Parathyroid adenoma (tissue), 2 donors: ENCODE measurements at regions not wholly inside any gene's neighbourhood (a gene's known extent, or its start where the extent isn't known, plus 50 kb on each side); places are given as distances from the start of the nearest gene placed in this dataset.

Source experiments
- H2AFZ ChIP-seq: fragments of 300-600 bp; sonication (generic); one replicate; pipeline ENCODE4 v1.7.0; 2017; ENCODE audit warnings: antibody characterized with exemption, mild to moderate bottlenecking
- H3K27ac ChIP-seq: fragments of 300-600 bp; sonication (generic); one replicate; pipeline ENCODE4 v1.7.0; 2017
- H3K27me3 ChIP-seq: fragments of 300-600 bp; sonication (generic); one replicate; pipeline ENCODE4 v1.7.0; 2017; ENCODE audit warnings: low read length; ENCODE audit not compliant: control insufficient read depth, insufficient read depth
- H3K36me3 ChIP-seq: fragments of 300-600 bp; sonication (generic); one replicate; pipeline ENCODE4 v1.7.0; 2017; ENCODE audit warnings: low read length; ENCODE audit not compliant: control insufficient read depth, insufficient read depth
- H3K4me1 ChIP-seq: fragments of 300-600 bp; sonication (generic); one replicate; pipeline ENCODE4 v1.7.0; 2017; ENCODE audit warnings: control low read depth
- H3K4me2 ChIP-seq: fragments of 300-600 bp; sonication (generic); one replicate; pipeline ENCODE4 v1.7.0; 2017; ENCODE audit warnings: low read length
- H3K4me3 ChIP-seq: fragments of 300-600 bp; sonication (generic); one replicate; pipeline ENCODE4 v1.7.0; 2017; ENCODE audit warnings: low read depth, low read length
- H3K79me2 ChIP-seq: fragments of 300-600 bp; sonication (generic); one replicate; pipeline ENCODE4 v1.7.0; 2017; ENCODE audit warnings: control low read depth
- H3K9ac ChIP-seq: fragments of 300-600 bp; sonication (generic); one replicate; pipeline ENCODE4 v1.7.0; 2017; ENCODE audit warnings: mild to moderate bottlenecking
- H3K9me3 ChIP-seq: fragments of 300-600 bp; sonication (generic); one replicate; pipeline ENCODE4 v1.7.0; 2017; ENCODE audit warnings: low read length; ENCODE audit not compliant: control insufficient read depth
- TF ChIP-seq, protein P1 (sequence below): fragments of 300-600 bp; sonication (generic); IDR thresholded peaks from one replicate; pipeline ENCODE4 v1.7.0; 2017; ENCODE audit warnings: antibody characterized with exemption, mild to moderate bottlenecking
- donor health status: primary hyperparathyroidism.

DNA sequence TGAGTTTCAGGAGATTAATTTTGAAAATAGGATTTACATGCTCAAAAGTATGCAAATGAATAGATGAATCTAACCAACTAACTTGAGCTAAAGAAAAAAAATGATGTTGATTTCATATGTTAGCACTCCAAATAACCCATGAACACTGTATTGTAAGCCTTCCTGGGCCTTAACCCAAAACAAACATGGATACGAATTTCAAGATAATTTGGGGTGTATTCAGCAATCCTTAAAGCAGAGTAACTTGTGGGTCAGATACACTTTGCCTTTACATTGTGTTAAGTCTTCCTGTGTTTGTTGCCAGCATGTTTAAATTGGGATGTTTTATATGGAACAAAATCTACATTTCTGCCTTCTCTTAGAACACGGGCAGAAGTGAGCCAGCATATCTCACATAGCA is 124.2 kb upstream of the WDR11 start:
- TF ChIP-seq, protein P1, sequence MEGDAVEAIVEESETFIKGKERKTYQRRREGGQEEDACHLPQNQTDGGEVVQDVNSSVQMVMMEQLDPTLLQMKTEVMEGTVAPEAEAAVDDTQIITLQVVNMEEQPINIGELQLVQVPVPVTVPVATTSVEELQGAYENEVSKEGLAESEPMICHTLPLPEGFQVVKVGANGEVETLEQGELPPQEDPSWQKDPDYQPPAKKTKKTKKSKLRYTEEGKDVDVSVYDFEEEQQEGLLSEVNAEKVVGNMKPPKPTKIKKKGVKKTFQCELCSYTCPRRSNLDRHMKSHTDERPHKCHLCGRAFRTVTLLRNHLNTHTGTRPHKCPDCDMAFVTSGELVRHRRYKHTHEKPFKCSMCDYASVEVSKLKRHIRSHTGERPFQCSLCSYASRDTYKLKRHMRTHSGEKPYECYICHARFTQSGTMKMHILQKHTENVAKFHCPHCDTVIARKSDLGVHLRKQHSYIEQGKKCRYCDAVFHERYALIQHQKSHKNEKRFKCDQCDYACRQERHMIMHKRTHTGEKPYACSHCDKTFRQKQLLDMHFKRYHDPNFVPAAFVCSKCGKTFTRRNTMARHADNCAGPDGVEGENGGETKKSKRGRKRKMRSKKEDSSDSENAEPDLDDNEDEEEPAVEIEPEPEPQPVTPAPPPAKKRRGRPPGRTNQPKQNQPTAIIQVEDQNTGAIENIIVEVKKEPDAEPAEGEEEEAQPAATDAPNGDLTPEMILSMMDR = no peak
- no peaks in the 10 kb centered on the region for H3K27me3 ChIP-seq
- H3K27ac ChIP-seq = no peak overlapping the region
- H2AFZ ChIP-seq = no peak overlapping the region
- no peak overlapping the region for H3K4me2 ChIP-seq
- no peaks in the 10 kb centered on the region for H3K36me3 ChIP-seq
- no peaks in the 10 kb centered on the region for H3K9me3 ChIP-seq
- H3K4me3 ChIP-seq = no peak overlapping the region
- H3K4me1 ChIP-seq = no peaks in the 10 kb centered on the region
- no peaks in the 10 kb centered on the region for H3K79me2 ChIP-seq
- no peak overlapping the region for H3K9ac ChIP-seq

DNA sequence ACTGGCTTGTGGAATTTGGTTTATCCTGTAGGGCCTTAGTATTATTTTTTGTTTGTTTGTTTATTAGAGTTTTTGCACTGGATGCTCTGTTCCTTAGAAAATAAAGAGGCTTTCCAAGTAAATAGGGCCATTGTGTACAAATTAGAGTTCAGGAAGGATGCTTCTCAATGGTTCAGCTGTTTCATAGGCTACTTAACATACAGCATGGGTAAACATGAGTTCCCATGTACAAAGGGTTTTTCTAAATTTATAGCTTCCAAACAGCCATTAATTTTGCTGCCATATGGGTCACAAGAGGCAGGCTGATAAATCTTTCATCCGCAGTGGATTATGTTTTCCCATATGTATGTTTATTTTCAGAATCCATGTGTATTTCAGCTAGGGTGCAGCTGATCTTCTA is 121.6 kb upstream of the WDR11 start:
- H2AFZ ChIP-seq = no peak overlapping the region
- no peaks in the 10 kb centered on the region for H3K79me2 ChIP-seq
- H3K9me3 ChIP-seq = no peaks in the 10 kb centered on the region
- TF ChIP-seq, protein P1 = no peak
- H3K36me3 ChIP-seq = no peaks in the 10 kb centered on the region
- H3K27me3 ChIP-seq = no peaks in the 10 kb centered on the region
- no peak overlapping the region for H3K4me3 ChIP-seq
- H3K9ac ChIP-seq = no peak overlapping the region
- H3K4me1 ChIP-seq = no peaks in the 10 kb centered on the region
- H3K27ac ChIP-seq = no peak overlapping the region
- H3K4me2 ChIP-seq = no peak overlapping the region

DNA sequence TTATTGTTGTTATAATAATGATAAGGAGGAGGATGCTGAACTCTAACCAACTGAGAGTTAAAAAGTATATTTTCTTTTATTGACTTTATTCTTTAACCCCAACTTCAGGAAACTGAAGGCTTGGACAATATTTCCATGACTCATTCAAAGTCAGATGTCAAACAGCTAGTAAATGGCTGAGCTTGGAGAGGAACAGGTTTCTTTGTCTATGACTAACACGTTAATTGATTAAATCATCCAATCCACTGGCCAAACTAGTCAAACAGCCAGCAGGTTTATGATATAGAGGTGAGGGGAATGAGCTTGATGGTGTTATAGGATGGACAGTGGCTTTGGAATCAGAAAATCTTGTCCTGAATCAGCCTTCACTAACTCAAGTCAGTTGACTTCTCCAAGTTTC is 119.1 kb upstream of the WDR11 start:
- Histone ChIP-seq H3K4me3 (no peak overlapping the region), H3K4me2 (no peak overlapping the region), H3K9ac (no peak overlapping the region), H3K36me3 (no peaks in the 10 kb centered on the region), H3K27me3 (no peaks in the 10 kb centered on the region), H3K27ac (no peak overlapping the region), H3K79me2 (no peaks in the 10 kb centered on the region), H3K4me1 (no peaks in the 10 kb centered on the region), H3K9me3 (no peaks in the 10 kb centered on the region), H2AFZ (no peak overlapping the region)
- TF ChIP-seq, protein P1 = no peak

DNA sequence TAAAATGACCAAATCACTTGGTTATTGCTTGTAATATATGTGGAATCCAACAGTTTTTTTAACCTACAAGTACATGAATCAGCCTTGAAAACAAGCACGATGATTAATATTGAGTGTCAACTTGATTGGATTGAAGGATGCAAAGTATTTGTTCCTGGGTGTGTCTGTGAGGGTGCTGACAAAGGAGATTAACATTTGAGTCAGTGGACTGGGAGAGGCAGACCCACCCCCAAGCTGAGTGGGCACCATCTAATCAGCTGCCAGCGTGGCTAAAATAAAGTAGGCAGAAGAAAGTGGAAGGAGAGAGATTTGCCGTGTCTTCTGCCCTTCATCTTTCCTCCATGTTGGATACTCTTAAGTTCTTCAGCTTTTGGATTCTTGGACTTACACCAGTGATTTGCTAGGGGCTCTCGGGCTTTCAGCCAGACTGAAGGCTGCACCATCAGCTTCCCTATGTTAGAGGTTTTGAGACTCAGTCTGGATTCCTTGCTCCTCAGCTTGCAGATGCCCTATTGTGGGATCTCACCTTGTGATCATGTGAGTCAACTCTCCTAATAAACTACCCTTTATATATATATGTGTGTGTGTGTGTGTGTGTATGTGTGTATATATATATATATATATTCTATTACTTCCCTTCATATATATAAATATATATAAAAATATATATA is 118.4 kb upstream of the WDR11 start:
- H3K4me1 ChIP-seq = no peaks in the 10 kb centered on the region
- H3K4me3 ChIP-seq = no peak overlapping the region
- no peaks in the 10 kb centered on the region for H3K9me3 ChIP-seq
- no peak overlapping the region for H3K9ac ChIP-seq
- H3K36me3 ChIP-seq = no peaks in the 10 kb centered on the region
- no peak overlapping the region for H2AFZ ChIP-seq
- no peak overlapping the region for H3K4me2 ChIP-seq
- no peaks in the 10 kb centered on the region for H3K79me2 ChIP-seq
- TF ChIP-seq, protein P1 = no peak
- H3K27me3 ChIP-seq = no peaks in the 10 kb centered on the region
- H3K27ac ChIP-seq = no peak overlapping the region

DNA sequence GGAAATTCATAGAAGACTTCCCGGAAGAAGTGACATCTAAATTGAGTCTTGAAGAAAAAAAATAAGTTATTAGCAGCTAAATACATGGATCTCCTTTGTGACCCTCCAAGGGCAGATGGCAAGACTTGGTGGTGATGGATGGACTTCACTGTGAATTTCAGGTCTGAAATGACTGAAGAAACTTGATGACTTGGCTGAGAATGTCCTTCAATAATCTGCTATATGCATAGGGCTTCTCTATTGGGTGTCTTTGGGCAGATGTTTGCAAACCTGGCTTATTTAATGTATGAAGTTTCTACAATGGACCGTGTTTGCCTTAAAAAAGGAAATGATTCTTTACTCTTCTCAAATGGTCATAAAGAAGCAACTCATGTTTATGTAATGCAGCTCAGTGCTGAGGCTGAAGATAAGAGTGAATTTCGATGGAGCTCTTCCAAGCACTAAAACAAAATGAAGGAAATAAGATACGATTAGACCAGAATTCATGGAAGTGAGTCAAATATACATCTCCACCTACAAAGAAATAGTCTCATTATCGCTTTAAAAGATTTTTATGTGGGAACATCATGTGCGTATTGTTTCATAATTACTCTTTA is 116.6 kb upstream of the WDR11 start:
- H3K79me2 ChIP-seq = no peaks in the 10 kb centered on the region
- H3K4me2 ChIP-seq = no peak overlapping the region
- no peaks in the 10 kb centered on the region for H3K9me3 ChIP-seq
- no peak overlapping the region for H3K27ac ChIP-seq
- no peak overlapping the region for H2AFZ ChIP-seq
- TF ChIP-seq, protein P1 = no peak
- H3K9ac ChIP-seq = no peak overlapping the region
- no peaks in the 10 kb centered on the region for H3K4me1 ChIP-seq
- H3K36me3 ChIP-seq = no peaks in the 10 kb centered on the region
- no peaks in the 10 kb centered on the region for H3K27me3 ChIP-seq
- H3K4me3 ChIP-seq = no peak overlapping the region
